Neural cell (in vitro differentiated cells): ENCODE measurements at regions not wholly inside any gene's neighbourhood (a gene's known extent, or its start where the extent isn't known, plus 50 kb on each side); places are given as distances from the start of the nearest gene placed in this dataset.

Source experiments
- H2AFZ ChIP-seq: fragments of 200-600, 300-800 bp; sonication (generic), shearing (Covaris generic); 2 replicates; pipeline ENCODE4 v1.6.0; 2014; ENCODE audit warnings: low read depth, mild to moderate bottlenecking, antibody characterized with exemption, low read length, moderate library complexity
- H3F3A ChIP-seq: fragments of 200-600 bp; shearing (Covaris generic); 2 replicates; pipeline ENCODE4 v1.6.1; 2016; ENCODE audit warnings: mild to moderate bottlenecking, moderate library complexity, mixed read lengths, antibody characterized with exemption, low read length; ENCODE audit not compliant: insufficient read depth, poor library complexity, severe bottlenecking
- H3K27ac ChIP-seq: fragments of 200-600, 300-800 bp; sonication (generic), shearing (Covaris generic); 2 replicates; pipeline ENCODE4 v1.5.1; 2014; ENCODE audit warnings: mild to moderate bottlenecking, low read length, moderate library complexity
- H3K27me3 ChIP-seq: fragments of 300-800, 200-600 bp; sonication (generic), shearing (Covaris generic); 2 replicates; pipeline ENCODE4 v1.6.0; 2014; ENCODE audit warnings: mild to moderate bottlenecking, low read depth, low read length, moderate library complexity; ENCODE audit not compliant: insufficient read depth
- H3K36me3 ChIP-seq: fragments of 300-800, 200-600 bp; sonication (generic), shearing (Covaris generic); 2 replicates; pipeline ENCODE4 v1.5.1; 2014; ENCODE audit warnings: mild to moderate bottlenecking, antibody characterized with exemption, low read length, moderate library complexity; ENCODE audit not compliant: insufficient read depth
- H3K4me2 ChIP-seq: fragments of 300-800, 200-600 bp; sonication (generic), shearing (Covaris generic); 2 replicates; pipeline ENCODE4 v1.6.0; 2014; ENCODE audit warnings: mild to moderate bottlenecking, low read length
- H3K4me3 ChIP-seq: fragments of 300-800, 200-600 bp; sonication (generic), shearing (Covaris generic); 2 replicates; pipeline ENCODE4 v1.5.1; 2014; ENCODE audit warnings: mild to moderate bottlenecking, low read length, moderate library complexity
- H3K79me2 ChIP-seq: fragments of 200-600 bp; shearing (Covaris generic); replicated peaks from 2 replicates; pipeline ENCODE4 v1.6.0; 2014; ENCODE audit warnings: mild to moderate bottlenecking, low read length, moderate library complexity; ENCODE audit not compliant: insufficient read depth
- H3K9ac ChIP-seq: fragments of 300-800, 200-600 bp; sonication (generic), shearing (Covaris generic); 2 replicates; pipeline ENCODE4 v1.6.1; 2016; ENCODE audit warnings: mild to moderate bottlenecking, low read length, mixed read lengths
- H3K9me2 ChIP-seq: fragments of 200-600 bp; shearing (Covaris generic); 2 replicates; pipeline ENCODE4 v1.6.1; 2016; ENCODE audit warnings: mild to moderate bottlenecking, low read length, mixed read lengths; ENCODE audit not compliant: insufficient read depth
- H3K9me3 ChIP-seq: fragments of 200-600, 300-800 bp; sonication (generic), shearing (Covaris generic); 2 replicates; pipeline ENCODE4 v1.6.1; 2016; ENCODE audit warnings: mild to moderate bottlenecking, mixed run types, low read length, moderate library complexity, mixed read lengths
- H4K20me1 ChIP-seq: fragments of 200-600 bp; shearing (Covaris generic); 2 replicates; pipeline ENCODE4 v1.6.1; 2016; ENCODE audit warnings: mild to moderate bottlenecking, mixed run types; ENCODE audit not compliant: insufficient read depth
- CTCF ChIP-seq: fragments of 450-650 bp; IDR thresholded peaks from 2 replicates; pipeline ENCODE4 v1.5.1; 2014; ENCODE audit warnings: antibody characterized with exemption, mild to moderate bottlenecking, moderate library complexity; ENCODE audit not compliant: poor library complexity, severe bottlenecking
- EP300 ChIP-seq: fragments of 450-650 bp; conservative IDR thresholded peaks from 2 replicates; pipeline ENCODE4 v1.6.1; 2014; ENCODE audit warnings: antibody characterized with exemption, mild to moderate bottlenecking, moderate library complexity; ENCODE audit not compliant: poor library complexity, severe bottlenecking
- EZH2 ChIP-seq: fragments of 200-600, 300-800 bp; shearing (Covaris generic), sonication (generic); IDR thresholded peaks from 2 replicates; pipeline ENCODE4 v1.6.1; 2014; ENCODE audit warnings: antibody characterized with exemption, low read length, borderline replicate concordance, mild to moderate bottlenecking; ENCODE audit not compliant: insufficient read depth, poor library complexity, severe bottlenecking
- MXI1 ChIP-seq: fragments of 450-650 bp; conservative IDR thresholded peaks from 2 replicates; pipeline ENCODE4 v1.6.1; 2014; ENCODE audit warnings: antibody characterized with exemption, mild to moderate bottlenecking; ENCODE audit not compliant: poor library complexity, severe bottlenecking
- POLR2AphosphoS5 ChIP-seq: IDR thresholded peaks from 2 replicates; pipeline ENCODE4 v1.6.1; 2012
- RAD21 ChIP-seq: fragments of 450-650 bp; conservative IDR thresholded peaks from 2 replicates; pipeline ENCODE4 v1.6.1; 2014; ENCODE audit warnings: antibody characterized with exemption, mild to moderate bottlenecking, moderate library complexity
- REST ChIP-seq: IDR thresholded peaks from 2 replicates; pipeline ENCODE4 v1.6.1; 2012; ENCODE audit warnings: borderline replicate concordance
- SMC3 ChIP-seq: fragments of 450-650 bp; conservative IDR thresholded peaks from 2 replicates; pipeline ENCODE4 v1.6.1; 2014; ENCODE audit warnings: antibody characterized with exemption, mild to moderate bottlenecking, moderate library complexity; ENCODE audit not compliant: poor library complexity
- TAF1 ChIP-seq: IDR thresholded peaks from 2 replicates; pipeline ENCODE4 v1.6.1; 2012; ENCODE audit warnings: low read depth

- H3F3A ChIP-seq: no peaks in the 10 kb centered on the region
- no peak overlapping the region for H3K27ac ChIP-seq
- no peaks in the 10 kb centered on the region for H3K9me3 ChIP-seq
- H3K9me2 ChIP-seq: no peaks in the 10 kb centered on the region
- TF ChIP-seq POLR2AphosphoS5: no peak
- no peak for TF ChIP-seq MXI1
- no peak for TF ChIP-seq EZH2
- no peak for TF ChIP-seq CTCF
- TF ChIP-seq REST: no peak
- no peak for TF ChIP-seq RAD21
- no peak for TF ChIP-seq SMC3
- TF ChIP-seq TAF1: no peak
- TF ChIP-seq EP300: no peak
- no peak overlapping the region for H3K4me2 ChIP-seq
- H3K27me3 ChIP-seq: no peaks in the 10 kb centered on the region
- H3K9ac ChIP-seq: no peak overlapping the region
- no peak overlapping the region for H2AFZ ChIP-seq
- H3K36me3 ChIP-seq: no peaks in the 10 kb centered on the region
- H3K4me3 ChIP-seq: no peak overlapping the region
- no peaks in the 10 kb centered on the region for H3K79me2 ChIP-seq
- H4K20me1 ChIP-seq: no peaks in the 10 kb centered on the region
Observed at GRCh38 chr10:3876350-3876962, 91.4 kb upstream of the KLF6 start.

- Histone ChIP-seq H3K79me2 (no peaks in the 10 kb centered on the region), H3K9me2 (no peaks in the 10 kb centered on the region), H3K36me3 (no peaks in the 10 kb centered on the region), H3K9ac (no peak overlapping the region), H3K4me2 (no peak overlapping the region), H2AFZ (no peak overlapping the region), H4K20me1 (no peaks in the 10 kb centered on the region), H3K27me3 (no peaks in the 10 kb centered on the region), H3K9me3 (no peaks in the 10 kb centered on the region), H3K4me3 (no peak overlapping the region), H3K27ac (no peak overlapping the region), H3F3A (no peaks in the 10 kb centered on the region)
- TF ChIP-seq EZH2 (no peak), TAF1 (no peak), SMC3 (no peak), CTCF (no peak), MXI1 (no peak), REST (no peak), POLR2AphosphoS5 (no peak), EP300 (no peak)
Observed at GRCh38 chr10:3875842-3876235, 90.8 kb upstream of the KLF6 start.
